ENCODE measurements at regions not wholly inside any gene's neighbourhood (a gene's known extent, or its start where the extent isn't known, plus 50 kb on each side); places are given as distances from the start of the nearest gene placed in this dataset.

GRCh38 chr3:72312339-72312738 is 527.4 kb upstream of the PROK2 start:
- WGBS, result 79% methylated on average over 6 of the region's 6 CpGs
- peaks cover 19 to 23% (median 21%) of the 10 kb centered on the region in 4 donors for H3K4me1 ChIP-seq
- H3K36me3 ChIP-seq, result no peaks in the 10 kb centered on the region
- no peak overlapping the region for H3K4me3 ChIP-seq
- no peaks in the 10 kb centered on the region for H3K9me3 ChIP-seq
- intact Hi-C loops (cut with DNase I), result no loop called here
- TF ChIP-seq EP300 (IDR thresholded peaks at IDR 0.05), result no peak
- no peaks in the 10 kb centered on the region for H3K27me3 ChIP-seq
- no peak overlapping the region for H3K27ac ChIP-seq (replicated peaks in 1 of 4)
- DNase-seq (ENCODE audit: extremely low spot score), result no peak

DNA sequence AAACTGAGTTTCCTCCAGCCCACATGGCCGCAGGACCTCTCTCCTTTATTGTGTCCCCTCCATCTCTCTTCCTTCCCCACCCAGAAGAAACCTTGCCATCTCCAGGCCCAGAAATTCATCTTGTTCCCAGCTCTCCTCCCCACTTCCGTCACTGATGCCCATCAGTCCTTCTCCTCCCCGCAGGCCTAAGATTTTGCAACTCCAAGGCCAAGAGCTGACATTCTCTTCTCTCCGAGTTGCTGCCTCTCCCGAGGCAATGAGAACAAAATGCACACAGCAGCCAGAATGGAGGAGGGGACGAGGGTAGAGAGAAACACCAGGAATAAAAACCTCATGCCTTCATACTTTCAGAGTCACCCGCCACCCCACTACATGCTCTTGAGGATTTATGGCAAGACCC is 526.5 kb upstream of the PROK2 start:
- Histone ChIP-seq H3K4me1 (peaks cover 16 to 18% (median 16%) of the 10 kb centered on the region in 4 donors), H3K9me3 (no peaks in the 10 kb centered on the region), H3K27me3 (no peaks in the 10 kb centered on the region), H3K4me3 (no peak overlapping the region), H3K36me3 (no peaks in the 10 kb centered on the region), H3K27ac (replicated peaks in 1 of 4) (no peak overlapping the region)
- no peak for DNase-seq (ENCODE audit: extremely low spot score)
- 85% methylated on average over 7 of the region's 7 CpGs for WGBS
- intact Hi-C loops (cut with DNase I), result no loop called here
- TF ChIP-seq POLR2A (IDR thresholded peaks at IDR 0.05; ENCODE audit: low read depth) (no peak), CTCF (IDR thresholded peaks at IDR 0.05) (no peak), EP300 (IDR thresholded peaks at IDR 0.05) (no peak), POLR2AphosphoS5 (IDR thresholded peaks at IDR 0.05) (no peak)

GRCh38 chr3:72310419-72311380 is 525.8 kb upstream of the PROK2 start:
- WGBS, result 66% methylated on average over 14 of the region's 20 CpGs

DNA sequence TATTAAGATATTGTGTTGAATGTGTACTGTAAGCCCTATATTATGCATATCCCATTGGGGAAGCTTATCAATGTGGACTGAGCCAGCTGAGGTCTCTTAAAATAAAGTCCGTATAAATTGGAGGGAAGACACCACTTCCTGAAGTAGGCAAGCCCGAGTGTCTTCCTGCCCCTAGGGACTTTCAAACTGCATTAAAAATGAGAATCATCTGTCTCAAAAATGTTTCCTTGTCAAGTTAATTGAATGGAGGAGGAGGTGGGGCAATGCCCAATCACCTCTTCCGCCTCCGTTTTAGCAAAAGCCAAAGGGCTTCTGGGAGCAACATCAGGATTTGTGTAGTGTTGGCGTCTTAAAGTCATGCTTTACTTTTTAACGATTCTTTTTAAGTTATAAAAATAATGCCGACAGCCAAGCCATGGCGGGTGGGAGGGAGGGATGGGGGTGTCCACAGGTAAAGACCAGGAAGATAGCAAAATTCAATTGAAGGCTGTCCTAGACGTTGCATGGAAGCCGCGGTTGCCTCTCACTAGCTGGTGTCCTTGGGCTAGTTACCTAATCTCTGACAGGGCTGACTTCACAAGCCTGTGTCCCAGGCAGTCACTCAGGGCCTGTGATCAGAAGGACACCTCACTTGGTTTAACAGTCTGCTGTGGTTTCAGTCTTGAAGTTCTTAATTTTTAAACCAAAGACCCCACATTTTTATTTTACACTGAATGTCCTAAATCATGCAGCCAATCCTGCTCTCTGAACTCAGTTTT is 524.9 kb upstream of the PROK2 start:
- WGBS, result 82% methylated on average over 11 of the region's 11 CpGs
- no peaks in the 10 kb centered on the region for H3K9me3 ChIP-seq
- TF ChIP-seq POLR2AphosphoS5 (IDR thresholded peaks at IDR 0.05), result no peak
- TF ChIP-seq POLR2A (IDR thresholded peaks at IDR 0.05; ENCODE audit: low read depth), result no peak
- no peak for TF ChIP-seq EP300 (IDR thresholded peaks at IDR 0.05)
- no peak for TF ChIP-seq CTCF (IDR thresholded peaks at IDR 0.05)
- DNase-seq (ENCODE audit: extremely low spot score), result no peak
- H3K4me3 ChIP-seq, result no peak overlapping the region
- intact Hi-C loops (cut with DNase I), result no loop called here
- no peaks in the 10 kb centered on the region for H3K27me3 ChIP-seq
- peaks cover 16 to 18% (median 16%) of the 10 kb centered on the region in 4 donors for H3K4me1 ChIP-seq
- H3K36me3 ChIP-seq, result no peaks in the 10 kb centered on the region
- peak overlapping the region in 1 of 4 donors; percentile 11 for H3K27ac ChIP-seq (replicated peaks in 1 of 4)

More at GRCh38 chr3:72310419-72311380, 525.8 kb upstream of the PROK2 start:
- Histone ChIP-seq H3K27me3 (no peaks in the 10 kb centered on the region), H3K36me3 (no peaks in the 10 kb centered on the region), H3K27ac (replicated peaks in 1 of 4) (peak overlapping the region in 1 of 4 donors; percentile 11), H3K9me3 (no peaks in the 10 kb centered on the region), H3K4me3 (no peak overlapping the region), H3K4me1 (peaks cover 16 to 18% (median 16%) of the 10 kb centered on the region in 4 donors)
- intact Hi-C loops (cut with DNase I), result no loop called here
- no peak for TF ChIP-seq EP300 (IDR thresholded peaks at IDR 0.05)
- TF ChIP-seq POLR2A (IDR thresholded peaks at IDR 0.05; ENCODE audit: low read depth), result no peak
- TF ChIP-seq CTCF (IDR thresholded peaks at IDR 0.05), result no peak
- TF ChIP-seq POLR2AphosphoS5 (IDR thresholded peaks at IDR 0.05), result peak; percentile 24 to 27
- no peak for DNase-seq (ENCODE audit: extremely low spot score)

DNA sequence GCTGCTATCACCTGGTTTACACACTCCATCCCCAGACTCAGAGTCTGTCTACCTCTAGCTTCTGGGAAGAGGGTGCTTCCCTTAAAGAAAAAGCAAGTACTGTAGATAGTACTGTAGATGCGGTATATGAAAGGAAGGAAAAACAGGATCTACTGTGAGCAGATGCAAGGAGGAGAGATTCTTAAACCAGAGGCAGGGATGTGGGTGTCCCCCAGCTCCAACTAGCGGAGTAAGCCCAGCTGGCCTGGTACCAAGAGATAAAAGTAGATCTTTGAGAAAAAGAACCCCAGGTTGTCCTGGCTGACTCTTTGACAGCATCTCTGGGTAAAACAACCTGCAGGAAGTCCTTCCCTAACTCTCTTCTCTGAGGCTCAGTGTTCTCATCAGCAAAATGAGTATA is 523.7 kb upstream of the PROK2 start:
- intact Hi-C loops (cut with DNase I), result no loop called here
- DNase-seq (ENCODE audit: extremely low spot score), result no peak
- Histone ChIP-seq H3K4me1 (peaks cover 16 to 19% (median 17%) of the 10 kb centered on the region in 4 donors), H3K9me3 (no peaks in the 10 kb centered on the region), H3K27ac (replicated peaks in 1 of 4) (no peak overlapping the region), H3K27me3 (no peaks in the 10 kb centered on the region), H3K36me3 (no peaks in the 10 kb centered on the region), H3K4me3 (no peak overlapping the region)
- TF ChIP-seq POLR2A (IDR thresholded peaks at IDR 0.05; ENCODE audit: low read depth) (no peak), EP300 (IDR thresholded peaks at IDR 0.05) (no peak), CTCF (IDR thresholded peaks at IDR 0.05) (no peak), POLR2AphosphoS5 (IDR thresholded peaks at IDR 0.05) (no peak)
- WGBS, result 98% methylated on average over 2 of the region's 2 CpGs

Measured in esophagus muscularis mucosa (tissue), 4 donors.